GM19324 (cell line): ENCODE measurements at regions not wholly inside any gene's neighbourhood (a gene's known extent, or its start where the extent isn't known, plus 50 kb on each side); places are given as distances from the start of the nearest gene placed in this dataset.
"Not testable (repeated sequence)": the region's sequence is repeated elsewhere in the genome, so short reads cannot be mapped to it uniquely, and the experiment has no call there.

Experiments used
- ATAC-seq: cut with Tn5 transposase; IDR thresholded peaks from one replicate; pipeline ENCODE4 v1.9.1; 2021; ENCODE audit warnings: mild to moderate bottlenecking, moderate library complexity; ENCODE audit not compliant: unreplicated experiment, low FRiP score

- ATAC-seq: no peak
Measured at GRCh38 chr10:61023053-61023452, 79.1 kb upstream of the RHOBTB1 start.

DNA sequence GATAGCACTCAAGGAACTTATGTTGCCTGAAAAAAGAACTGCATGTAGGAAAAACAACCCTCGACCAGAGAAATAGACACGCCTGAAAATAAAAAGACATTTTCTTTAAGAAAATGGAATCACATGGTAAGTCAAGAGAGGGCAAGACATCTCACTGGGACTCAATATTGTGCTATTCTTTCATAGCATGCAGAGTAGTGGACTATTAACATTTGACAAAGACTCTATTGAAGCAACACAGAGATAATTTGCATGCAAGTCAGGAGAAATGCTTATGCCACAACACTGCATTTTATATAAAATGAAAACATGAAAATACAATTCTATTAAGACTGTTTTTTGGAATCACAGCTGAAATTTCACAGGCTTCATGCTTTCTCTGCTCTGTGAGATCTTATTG, 77.9 kb upstream of the RHOBTB1 start:
- no peak for ATAC-seq

DNA sequence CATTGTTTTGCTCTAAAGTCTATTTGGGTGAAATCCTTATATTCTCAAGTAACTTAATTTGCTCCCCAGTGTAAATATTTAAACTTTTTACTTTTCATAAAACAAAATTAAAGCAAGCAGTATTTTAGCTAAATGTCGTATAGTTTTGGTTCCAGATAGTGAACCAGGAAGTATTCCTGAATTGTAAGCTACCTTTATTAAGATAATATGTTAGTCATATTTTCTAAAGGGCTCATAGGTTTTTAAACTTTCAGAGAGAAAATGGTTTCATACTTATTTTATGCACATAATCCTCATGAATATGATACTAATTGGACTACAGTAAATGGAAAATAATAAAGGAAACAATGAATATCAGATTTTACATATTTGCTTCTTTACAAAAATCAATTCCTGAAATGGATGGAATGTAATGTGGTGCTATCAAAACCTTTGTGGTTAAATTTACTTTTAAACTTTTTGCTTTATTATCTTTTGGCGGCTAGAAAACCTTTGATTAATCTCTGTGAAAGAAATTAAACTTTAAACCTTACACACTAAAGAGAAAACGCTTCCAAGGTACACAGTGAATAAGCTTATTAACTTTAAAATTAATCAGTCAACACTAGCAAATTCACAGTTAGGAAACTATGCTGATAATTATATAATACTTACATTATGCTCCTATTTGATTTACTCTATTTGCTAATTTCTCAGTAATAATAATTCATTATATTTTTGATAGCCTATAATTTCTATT, 76.6 kb upstream of the RHOBTB1 start:
- ATAC-seq: no peak

GRCh38 chr10:61018146-61018545, 74.2 kb upstream of the RHOBTB1 start:
- ATAC-seq: no peak

DNA sequence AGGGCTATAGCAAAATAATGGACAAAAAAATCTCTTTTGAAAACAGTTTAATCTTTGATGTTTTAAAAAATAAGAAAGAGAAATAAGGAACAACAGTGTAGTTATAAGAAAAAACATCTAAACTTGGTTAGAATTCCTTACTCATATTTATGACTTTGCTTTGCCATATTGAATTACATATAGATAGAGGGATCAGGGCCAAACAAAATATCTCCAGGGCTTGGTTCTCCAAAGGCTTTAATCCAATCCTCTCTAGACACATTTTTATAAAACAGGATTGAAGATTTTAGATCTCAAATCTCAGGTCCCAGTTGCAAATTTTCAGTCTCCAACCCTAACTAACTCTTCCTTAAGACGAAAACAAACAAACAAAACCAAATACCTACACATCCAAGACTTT, 72.6 kb upstream of the RHOBTB1 start:
- ATAC-seq: no peak

DNA sequence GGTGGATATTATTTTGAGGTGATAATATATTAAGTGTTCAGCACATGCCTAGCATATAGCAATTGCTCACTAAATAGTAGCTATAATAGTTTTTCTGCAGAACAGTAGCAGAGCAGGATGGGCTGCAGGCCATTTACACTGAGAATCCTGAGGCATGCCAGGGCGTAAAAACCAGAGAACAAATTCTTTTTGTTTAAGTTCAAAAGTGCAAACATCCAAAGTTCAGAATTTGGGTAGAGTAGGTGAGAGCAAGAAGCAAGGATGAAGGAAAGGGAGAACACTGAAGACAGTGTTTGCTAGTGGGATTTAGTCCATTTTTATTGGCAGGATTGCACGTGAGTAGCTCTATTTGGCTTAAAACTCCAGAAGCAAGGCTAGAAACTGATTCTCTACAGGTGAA, 72.0 kb upstream of the RHOBTB1 start:
- no peak for ATAC-seq

- no peak for ATAC-seq
Measured at GRCh38 chr10:61010863-61011262, 66.9 kb upstream of the RHOBTB1 start.

DNA sequence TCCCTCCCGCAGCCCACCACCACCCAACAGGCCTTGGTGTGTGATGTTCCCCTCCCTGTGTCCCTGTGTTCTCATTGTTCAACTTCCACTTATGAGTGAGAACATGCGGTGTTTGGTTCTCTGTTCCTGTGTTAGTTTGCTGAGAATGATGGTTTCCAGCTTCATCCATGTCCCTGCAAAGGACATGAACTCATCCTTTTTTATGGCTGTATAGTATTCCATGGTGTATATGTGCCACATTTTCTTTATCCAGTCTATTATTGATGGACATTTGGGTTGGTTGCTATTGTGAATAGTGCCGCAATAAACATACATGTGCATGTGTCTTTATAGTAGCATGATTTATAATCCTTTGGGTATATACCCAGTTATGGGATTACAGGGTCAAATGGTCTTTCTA, 59.1 kb upstream of the RHOBTB1 start:
- ATAC-seq: not testable (repeated sequence)

GRCh38 chr10:61001731-61002122, 57.7 kb upstream of the RHOBTB1 start:
- no peak for ATAC-seq

GRCh38 chr10:61000769-61001730, 57.1 kb upstream of the RHOBTB1 start:
- no peak for ATAC-seq

GRCh38 chr10:60998932-60999331, 54.9 kb upstream of the RHOBTB1 start:
- ATAC-seq: no peak

- ATAC-seq: no peak
Measured at GRCh38 chr10:60994128-60994527, 50.1 kb upstream of the RHOBTB1 start.
